Fibroblast of skin of abdomen (primary cell): ENCODE measurements at regions not wholly inside any gene's neighbourhood (a gene's known extent, or its start where the extent isn't known, plus 50 kb on each side); places are given as distances from the start of the nearest gene placed in this dataset.
"Not testable (repeated sequence)": the region's sequence is repeated elsewhere in the genome, so short reads cannot be mapped to it uniquely, and the experiment has no call there.

Source experiments
- DNase-seq: peaks from one replicate; pipeline ENCODE4 v3.0.0-alpha.2; 2013

- DNase-seq = no peak
Measured at GRCh38 chr9:93900971-93901861, 53.9 kb downstream of the BARX1 start.

- no peak for DNase-seq
Measured at GRCh38 chr9:93900436-93900819, 54.7 kb downstream of the BARX1 start.

- no peak for DNase-seq
Measured at GRCh38 chr9:93899609-93900435, 55.3 kb downstream of the BARX1 start.

GRCh38 chr9:93898502-93899426, 56.4 kb downstream of the BARX1 start:
- no peak for DNase-seq

- DNase-seq = no peak
Measured at GRCh38 chr9:93898026-93898425, 57.1 kb downstream of the BARX1 start.

- DNase-seq = no peak
Measured at GRCh38 chr9:93897075-93897970, 57.8 kb downstream of the BARX1 start.

GRCh38 chr9:93896496-93897033, 58.6 kb downstream of the BARX1 start:
- no peak for DNase-seq

GRCh38 chr9:93896093-93896492, 59.1 kb downstream of the BARX1 start:
- no peak for DNase-seq

GRCh38 chr9:93895535-93895934, 59.6 kb downstream of the BARX1 start:
- no peak for DNase-seq

- DNase-seq = no peak
Measured at GRCh38 chr9:93894691-93895079, 60.5 kb downstream of the BARX1 start.

GRCh38 chr9:93893899-93894690, 61.1 kb downstream of the BARX1 start:
- no peak for DNase-seq

- no peak for DNase-seq
Measured at GRCh38 chr9:93893194-93893593, 62.0 kb downstream of the BARX1 start.

- DNase-seq = no peak
Measured at GRCh38 chr9:93892748-93893147, 62.4 kb downstream of the BARX1 start.

- DNase-seq = no peak
Measured at GRCh38 chr9:93891549-93892310, 63.4 kb downstream of the BARX1 start.

GRCh38 chr9:93891050-93891449, 64.1 kb downstream of the BARX1 start:
- DNase-seq = no peak

- no peak for DNase-seq
Measured at GRCh38 chr9:93890436-93890935, 64.7 kb downstream of the BARX1 start.

- DNase-seq = no peak
Measured at GRCh38 chr9:93886911-93887310, 68.2 kb downstream of the BARX1 start.

- no peak for DNase-seq
Measured at GRCh38 chr9:93884808-93885207, 70.3 kb downstream of the BARX1 start.

GRCh38 chr9:93879662-93880407, 75.3 kb downstream of the BARX1 start:
- DNase-seq = not testable (repeated sequence)
